ENCODE measurements at regions not wholly inside any gene's neighbourhood (a gene's known extent, or its start where the extent isn't known, plus 50 kb on each side); places are given as distances from the start of the nearest gene placed in this dataset.
"Not testable (repeated sequence)": the region's sequence is repeated elsewhere in the genome, so short reads cannot be mapped to it uniquely, and the experiment has no call there.

DNA sequence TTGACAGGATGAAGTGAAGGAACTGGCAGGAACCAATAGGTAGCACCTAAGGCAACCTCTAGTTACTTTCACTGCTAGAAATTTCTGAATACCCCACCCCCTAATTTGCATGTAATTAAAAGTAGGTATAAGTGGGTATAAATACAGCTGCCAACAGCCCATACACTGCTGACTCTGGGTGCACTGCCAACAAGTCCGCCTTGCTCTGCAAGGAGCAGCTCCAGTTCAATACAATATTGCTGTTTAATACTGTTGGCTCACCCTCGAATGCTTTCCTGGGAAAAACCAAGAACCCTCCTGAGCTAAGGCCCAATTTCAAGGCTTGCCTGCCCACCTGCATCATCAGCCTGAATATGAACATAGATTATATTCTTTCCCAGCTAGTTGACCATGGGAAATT lies 981.9 kb downstream of the ADGRL2 start:
- Mint-ChIP-seq H3K36me3 (ENCODE audit: low read depth) (peaks cover 4% of the 10 kb centered on the region), H3K27me3 (ENCODE audit: low read depth) (no peaks in the 10 kb centered on the region)

GRCh38 chr1:82778612-82779011 lies 977.9 kb downstream of the ADGRL2 start:
- peaks cover 10% of the 10 kb centered on the region for H3K9me3 Mint-ChIP-seq
- no peaks in the 10 kb centered on the region for H3K27me3 Mint-ChIP-seq (ENCODE audit: low read depth)
- no peak overlapping the region for H3K4me3 Mint-ChIP-seq
- H3K27ac Mint-ChIP-seq (ENCODE audit: unreplicated experiment): no peak overlapping the region
- no peak for DNase-seq (ENCODE audit: low read depth, low spot score)
- peaks cover 4% of the 10 kb centered on the region for H3K36me3 Mint-ChIP-seq (ENCODE audit: low read depth)
- TF ChIP-seq, protein P1, sequence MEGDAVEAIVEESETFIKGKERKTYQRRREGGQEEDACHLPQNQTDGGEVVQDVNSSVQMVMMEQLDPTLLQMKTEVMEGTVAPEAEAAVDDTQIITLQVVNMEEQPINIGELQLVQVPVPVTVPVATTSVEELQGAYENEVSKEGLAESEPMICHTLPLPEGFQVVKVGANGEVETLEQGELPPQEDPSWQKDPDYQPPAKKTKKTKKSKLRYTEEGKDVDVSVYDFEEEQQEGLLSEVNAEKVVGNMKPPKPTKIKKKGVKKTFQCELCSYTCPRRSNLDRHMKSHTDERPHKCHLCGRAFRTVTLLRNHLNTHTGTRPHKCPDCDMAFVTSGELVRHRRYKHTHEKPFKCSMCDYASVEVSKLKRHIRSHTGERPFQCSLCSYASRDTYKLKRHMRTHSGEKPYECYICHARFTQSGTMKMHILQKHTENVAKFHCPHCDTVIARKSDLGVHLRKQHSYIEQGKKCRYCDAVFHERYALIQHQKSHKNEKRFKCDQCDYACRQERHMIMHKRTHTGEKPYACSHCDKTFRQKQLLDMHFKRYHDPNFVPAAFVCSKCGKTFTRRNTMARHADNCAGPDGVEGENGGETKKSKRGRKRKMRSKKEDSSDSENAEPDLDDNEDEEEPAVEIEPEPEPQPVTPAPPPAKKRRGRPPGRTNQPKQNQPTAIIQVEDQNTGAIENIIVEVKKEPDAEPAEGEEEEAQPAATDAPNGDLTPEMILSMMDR (conservative IDR thresholded peaks at IDR 0.05): peak; percentile 54
- H3K4me1 Mint-ChIP-seq: no peaks in the 10 kb centered on the region

More for the DNA sequence above, 981.9 kb downstream of the ADGRL2 start:
- no peak for DNase-seq (ENCODE audit: low read depth, low spot score)
- TF ChIP-seq, protein P1 (conservative IDR thresholded peaks at IDR 0.05): no peak
- Mint-ChIP-seq H3K9me3 (peaks cover 4% of the 10 kb centered on the region), H3K4me1 (peaks cover 10% of the 10 kb centered on the region), H3K27ac (ENCODE audit: unreplicated experiment) (no peak overlapping the region), H3K4me3 (no peak overlapping the region)

DNA sequence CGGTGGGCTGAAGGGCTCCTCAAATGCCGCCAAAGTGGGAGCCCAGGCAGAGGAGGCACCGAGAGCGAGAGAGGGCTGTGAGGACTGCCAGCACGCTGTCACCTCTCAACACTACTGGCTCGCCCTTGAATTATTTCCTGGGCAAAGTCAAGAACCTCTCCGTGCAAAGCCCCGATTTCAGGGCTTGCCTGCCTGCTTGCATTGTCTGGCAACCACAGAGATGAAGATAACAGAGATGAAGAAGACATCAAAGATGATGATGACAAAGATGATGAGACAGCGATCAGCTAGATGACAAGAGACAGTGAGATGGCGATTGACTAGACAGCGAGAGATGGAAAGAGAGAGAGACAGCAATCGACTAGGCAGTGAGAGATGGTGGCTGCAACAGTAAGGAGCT lies 976.5 kb downstream of the ADGRL2 start:
- Mint-ChIP-seq H3K9me3 (peaks cover 9% of the 10 kb centered on the region), H3K4me1 (no peaks in the 10 kb centered on the region), H3K27me3 (ENCODE audit: low read depth) (no peaks in the 10 kb centered on the region), H3K36me3 (ENCODE audit: low read depth) (peaks cover 4% of the 10 kb centered on the region), H3K27ac (ENCODE audit: unreplicated experiment) (no peak overlapping the region), H3K4me3 (no peak overlapping the region)
- no peak for DNase-seq (ENCODE audit: low read depth, low spot score)
- TF ChIP-seq, protein P1 (conservative IDR thresholded peaks at IDR 0.05): no peak

DNA sequence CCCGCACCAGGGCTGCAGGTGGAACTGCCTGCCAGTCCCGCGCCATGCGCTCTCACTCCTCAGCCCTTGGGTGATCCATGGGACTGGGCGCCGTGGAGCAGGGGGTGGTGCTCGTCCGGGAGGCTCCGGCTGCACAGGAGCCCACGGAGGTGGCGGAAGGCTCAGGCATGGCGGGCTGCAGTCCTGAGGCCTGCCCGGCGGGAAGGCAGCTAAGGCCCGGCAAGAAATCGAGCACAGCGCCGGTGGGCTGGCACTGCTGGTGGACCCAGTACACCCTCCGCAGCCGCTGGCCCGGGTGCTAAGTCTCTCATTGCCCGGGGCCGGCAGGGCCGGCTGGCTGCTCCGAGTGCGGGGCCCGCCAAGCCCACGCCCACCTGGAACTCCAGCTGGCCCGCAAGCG lies 976.0 kb downstream of the ADGRL2 start:
- not testable (repeated sequence) for DNase-seq (ENCODE audit: low read depth, low spot score); H3K4me1 Mint-ChIP-seq; H3K9me3 Mint-ChIP-seq

GRCh38 chr1:82775406-82776000 lies 974.8 kb downstream of the ADGRL2 start:
- Mint-ChIP-seq H3K27me3 (ENCODE audit: low read depth) (no peaks in the 10 kb centered on the region), H3K4me3 (no peak overlapping the region), H3K4me1 (no peaks in the 10 kb centered on the region), H3K36me3 (ENCODE audit: low read depth) (peaks cover 4% of the 10 kb centered on the region), H3K9me3 (peaks cover 6% of the 10 kb centered on the region), H3K27ac (ENCODE audit: unreplicated experiment) (no peak overlapping the region)
- TF ChIP-seq, protein P1 (conservative IDR thresholded peaks at IDR 0.05): peak; percentile 68
- peak; percentile 31 for DNase-seq (ENCODE audit: low read depth, low spot score)

More for the DNA sequence above, 976.0 kb downstream of the ADGRL2 start:
- H3K36me3 Mint-ChIP-seq (ENCODE audit: low read depth); H3K4me3 Mint-ChIP-seq; H3K27me3 Mint-ChIP-seq (ENCODE audit: low read depth); H3K27ac Mint-ChIP-seq (ENCODE audit: unreplicated experiment): not testable (repeated sequence)

DNA sequence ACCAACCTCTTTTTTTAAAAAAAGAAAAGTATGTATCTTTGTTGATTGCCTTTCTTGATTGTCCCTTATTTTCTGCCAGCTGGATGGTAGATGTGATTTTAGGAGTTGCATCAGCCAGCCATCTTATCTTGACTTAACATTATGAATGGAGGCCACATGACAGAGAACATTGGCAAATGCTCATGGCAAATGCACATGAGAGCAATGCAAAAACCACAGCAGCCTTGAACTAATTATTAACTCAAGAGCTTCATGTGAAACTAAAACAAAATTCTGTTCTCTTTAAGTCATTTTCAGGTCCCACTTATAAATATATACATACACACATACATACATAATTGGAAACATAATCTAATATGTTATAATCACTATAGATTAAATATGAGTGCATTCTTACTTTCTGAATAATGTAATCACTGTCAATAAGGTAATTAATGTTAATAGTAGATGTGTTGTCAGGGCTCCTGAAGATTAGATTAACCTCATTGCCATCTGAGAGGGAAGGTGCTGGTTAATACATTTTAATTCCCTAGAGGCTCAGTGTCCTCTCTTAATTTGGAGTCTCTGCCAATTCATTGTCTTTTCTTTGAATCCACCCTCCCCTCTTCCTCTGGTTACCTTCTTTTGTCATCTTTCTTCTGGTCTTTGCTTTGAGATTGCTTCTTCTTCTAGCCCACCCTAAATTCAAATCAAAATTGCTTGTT lies 962.2 kb downstream of the ADGRL2 start:
- no peak for DNase-seq (ENCODE audit: low read depth, low spot score)
- H3K36me3 Mint-ChIP-seq (ENCODE audit: low read depth): no peaks in the 10 kb centered on the region
- no peaks in the 10 kb centered on the region for H3K27me3 Mint-ChIP-seq (ENCODE audit: low read depth)
- H3K4me1 Mint-ChIP-seq: peaks cover 5% of the 10 kb centered on the region
- H3K4me3 Mint-ChIP-seq: no peak overlapping the region
- TF ChIP-seq, protein P1 (conservative IDR thresholded peaks at IDR 0.05): no peak
- H3K9me3 Mint-ChIP-seq: no peaks in the 10 kb centered on the region
- peak overlapping the region; percentile 1 for H3K27ac Mint-ChIP-seq (ENCODE audit: unreplicated experiment)
